Immature natural killer cell (primary cell): ENCODE measurements at regions not wholly inside any gene's neighbourhood (a gene's known extent, or its start where the extent isn't known, plus 50 kb on each side); places are given as distances from the start of the nearest gene placed in this dataset.

Experiments
- DNase-seq, 3 donors: peaks; one replicate each; pipeline ENCODE4 v3.0.0; 2022; ENCODE audit warnings: mixed read lengths in 1 of 3
- H3K27ac Mint-ChIP-seq, 6 donors: one replicate each; pipeline ENCODE4 v1.8.0; 2020; ENCODE audit warnings: mixed read lengths in 6 of 6, mild to moderate bottlenecking in 5 of 6, inconsistent platforms in 4 of 6, moderate library complexity in 3 of 6
- H3K27me3 Mint-ChIP-seq, 3 donors: one replicate each; pipeline ENCODE4 v1.8.0; 2020 to 2021; ENCODE audit warnings: low read depth in 3 of 3, mild to moderate bottlenecking in 3 of 3, mixed read lengths in 3 of 3, moderate library complexity in 3 of 3, inconsistent platforms in 1 of 3
- H3K36me3 Mint-ChIP-seq, 3 donors: one replicate each; pipeline ENCODE4 v1.8.0; 2020; ENCODE audit warnings: mixed read lengths in 3 of 3, inconsistent platforms in 2 of 3, mild to moderate bottlenecking in 2 of 3
- H3K4me1 Mint-ChIP-seq, 2 donors: one replicate each; pipeline ENCODE4 v1.8.0; 2020; ENCODE audit warnings: inconsistent platforms in 2 of 2, mild to moderate bottlenecking in 2 of 2, mixed read lengths in 2 of 2, moderate library complexity in 1 of 2
- H3K4me3 Mint-ChIP-seq, 5 donors: one replicate each; pipeline ENCODE4 v1.8.0; 2020; ENCODE audit warnings: mild to moderate bottlenecking in 5 of 5, mixed read lengths in 5 of 5, inconsistent platforms in 3 of 5, moderate library complexity in 3 of 5
- H3K9me3 Mint-ChIP-seq, 6 donors: one replicate each; pipeline ENCODE4 v1.8.0; 2020; ENCODE audit warnings: mild to moderate bottlenecking in 6 of 6, mixed read lengths in 6 of 6, inconsistent platforms in 4 of 6, moderate library complexity in 3 of 6

DNA sequence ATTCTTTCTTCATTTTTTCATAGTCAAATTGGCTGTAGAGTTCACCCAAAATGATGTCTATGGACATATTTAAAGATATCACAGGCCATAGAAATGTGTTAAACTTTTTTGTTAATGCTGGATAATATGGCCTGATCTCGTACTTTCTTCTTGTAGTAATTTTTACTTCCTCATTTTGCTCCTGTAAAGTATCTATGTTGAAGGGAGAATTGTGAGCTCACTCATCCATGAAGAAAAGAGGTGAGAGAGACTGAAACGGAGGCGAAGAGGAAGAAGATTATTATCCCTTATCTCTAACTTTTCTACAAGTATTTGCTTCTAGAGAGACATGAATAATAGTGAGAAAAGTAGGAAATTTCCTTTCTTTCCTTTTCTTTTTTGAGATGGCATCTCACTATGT is 613.8 kb upstream of the TBL1XR1 start:
- H3K4me3 Mint-ChIP-seq = no peak overlapping the region
- no peak overlapping the region for H3K27ac Mint-ChIP-seq
- peaks cover 0 to 2% (median 0%) of the 10 kb centered on the region in 3 donors for H3K27me3 Mint-ChIP-seq
- H3K36me3 Mint-ChIP-seq = no peaks in the 10 kb centered on the region
- no peaks in the 10 kb centered on the region for H3K9me3 Mint-ChIP-seq
- H3K4me1 Mint-ChIP-seq = no peaks in the 10 kb centered on the region
- DNase-seq = no peak

DNA sequence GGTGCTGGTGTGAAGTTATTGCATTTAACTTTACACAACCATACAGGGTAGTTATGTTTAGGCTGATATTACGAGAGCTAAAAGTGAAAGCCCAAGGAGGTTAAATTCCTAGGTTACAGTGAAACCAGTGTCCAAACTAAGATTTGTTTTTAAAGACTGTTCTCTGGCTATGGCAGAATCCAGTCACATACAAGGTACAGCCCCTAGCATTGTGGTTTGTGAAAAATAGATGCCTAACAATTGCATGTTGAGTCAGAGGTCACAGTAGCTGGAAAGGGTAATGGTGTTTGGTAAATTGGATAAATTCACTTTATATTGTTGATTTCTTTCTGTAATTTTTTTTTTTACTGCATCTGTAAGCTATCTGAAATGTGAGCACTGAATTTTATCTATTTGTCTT is 614.6 kb upstream of the TBL1XR1 start:
- H3K9me3 Mint-ChIP-seq = no peaks in the 10 kb centered on the region
- H3K27ac Mint-ChIP-seq = no peak overlapping the region

GRCh38 chr3:177812492-177812891 is 615.2 kb upstream of the TBL1XR1 start:
- Mint-ChIP-seq H3K27me3 (peaks cover 0 to 1% (median 0%) of the 10 kb centered on the region in 3 donors), H3K27ac (no peak overlapping the region), H3K9me3 (no peaks in the 10 kb centered on the region), H3K4me1 (no peaks in the 10 kb centered on the region), H3K4me3 (no peak overlapping the region), H3K36me3 (no peaks in the 10 kb centered on the region)
- no peak for DNase-seq

More for the DNA sequence above, 614.6 kb upstream of the TBL1XR1 start:
- no peak for DNase-seq
- Mint-ChIP-seq H3K27me3 (peaks cover 0 to 2% (median 0%) of the 10 kb centered on the region in 3 donors), H3K36me3 (no peaks in the 10 kb centered on the region), H3K4me1 (no peaks in the 10 kb centered on the region), H3K4me3 (no peak overlapping the region)

DNA sequence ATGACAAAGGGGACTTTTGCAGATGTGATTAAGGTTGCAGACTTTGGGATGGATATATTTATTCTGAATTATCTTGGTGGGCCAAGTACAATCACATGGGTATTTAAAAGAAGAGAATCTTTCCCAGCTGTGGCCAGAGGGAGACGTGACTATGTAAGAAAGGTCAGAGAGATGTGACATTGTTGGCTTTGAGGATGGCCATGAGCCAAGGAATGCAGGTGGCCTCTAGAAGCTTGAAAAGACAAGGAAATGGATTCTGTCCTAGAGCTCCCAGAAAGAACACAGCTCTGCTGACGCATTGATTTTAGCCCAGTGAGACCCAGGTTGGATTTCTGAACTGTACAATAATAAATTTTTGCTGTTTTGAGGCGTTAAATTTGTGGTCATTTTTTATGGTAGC is 616.0 kb upstream of the TBL1XR1 start:
- H3K4me3 Mint-ChIP-seq = no peak overlapping the region

GRCh38 chr3:177816667-177817208 is 619.5 kb upstream of the TBL1XR1 start:
- Mint-ChIP-seq H3K27ac (no peak overlapping the region), H3K4me1 (no peaks in the 10 kb centered on the region), H3K27me3 (peaks cover 0 to 1% (median 1%) of the 10 kb centered on the region in 3 donors), H3K4me3 (no peak overlapping the region), H3K36me3 (no peaks in the 10 kb centered on the region), H3K9me3 (no peaks in the 10 kb centered on the region)
- DNase-seq = no peak

More for the DNA sequence above, 616.0 kb upstream of the TBL1XR1 start:
- DNase-seq = no peak
- no peak overlapping the region for H3K27ac Mint-ChIP-seq
- H3K9me3 Mint-ChIP-seq = no peaks in the 10 kb centered on the region
- no peaks in the 10 kb centered on the region for H3K36me3 Mint-ChIP-seq
- no peaks in the 10 kb centered on the region for H3K27me3 Mint-ChIP-seq
- H3K4me1 Mint-ChIP-seq = no peaks in the 10 kb centered on the region

GRCh38 chr3:177817751-177818150 is 620.5 kb upstream of the TBL1XR1 start:
- DNase-seq = no peak
- peaks cover 0 to 1% (median 1%) of the 10 kb centered on the region in 3 donors for H3K27me3 Mint-ChIP-seq
- H3K27ac Mint-ChIP-seq = no peak overlapping the region
- H3K36me3 Mint-ChIP-seq = no peaks in the 10 kb centered on the region
- no peaks in the 10 kb centered on the region for H3K9me3 Mint-ChIP-seq
- H3K4me3 Mint-ChIP-seq = no peak overlapping the region
- no peaks in the 10 kb centered on the region for H3K4me1 Mint-ChIP-seq

DNA sequence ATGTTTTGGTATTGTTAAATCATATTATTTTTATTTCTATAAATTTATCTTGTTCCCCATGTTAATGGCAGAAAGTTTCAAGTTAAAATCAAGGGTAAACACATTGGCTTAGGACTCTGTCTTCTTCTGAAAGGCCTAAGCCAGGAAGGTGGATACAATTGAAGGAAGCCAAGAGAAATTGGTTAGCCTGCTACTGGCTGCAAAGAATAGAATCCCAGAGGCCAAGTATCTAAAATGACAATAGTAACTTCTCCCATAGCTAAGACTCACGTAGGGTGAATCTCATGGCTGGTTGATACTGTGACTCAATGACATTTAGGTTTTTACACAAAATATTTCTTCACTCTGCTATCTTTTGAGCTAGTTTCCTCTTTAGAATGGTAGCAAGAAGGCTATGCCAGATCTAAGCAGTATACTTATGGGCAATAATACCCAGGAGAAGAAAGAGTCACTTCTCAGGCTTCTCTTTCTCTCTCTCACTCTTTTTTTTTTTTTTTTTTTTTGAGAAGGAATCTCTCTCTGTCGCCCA is 621.5 kb upstream of the TBL1XR1 start:
- no peaks in the 10 kb centered on the region for H3K4me1 Mint-ChIP-seq
- H3K36me3 Mint-ChIP-seq = no peaks in the 10 kb centered on the region
- H3K27ac Mint-ChIP-seq = no peak overlapping the region
- no peaks in the 10 kb centered on the region for H3K9me3 Mint-ChIP-seq
- peaks cover 0 to 1% (median 1%) of the 10 kb centered on the region in 3 donors for H3K27me3 Mint-ChIP-seq
- DNase-seq = no peak
- no peak overlapping the region for H3K4me3 Mint-ChIP-seq

DNA sequence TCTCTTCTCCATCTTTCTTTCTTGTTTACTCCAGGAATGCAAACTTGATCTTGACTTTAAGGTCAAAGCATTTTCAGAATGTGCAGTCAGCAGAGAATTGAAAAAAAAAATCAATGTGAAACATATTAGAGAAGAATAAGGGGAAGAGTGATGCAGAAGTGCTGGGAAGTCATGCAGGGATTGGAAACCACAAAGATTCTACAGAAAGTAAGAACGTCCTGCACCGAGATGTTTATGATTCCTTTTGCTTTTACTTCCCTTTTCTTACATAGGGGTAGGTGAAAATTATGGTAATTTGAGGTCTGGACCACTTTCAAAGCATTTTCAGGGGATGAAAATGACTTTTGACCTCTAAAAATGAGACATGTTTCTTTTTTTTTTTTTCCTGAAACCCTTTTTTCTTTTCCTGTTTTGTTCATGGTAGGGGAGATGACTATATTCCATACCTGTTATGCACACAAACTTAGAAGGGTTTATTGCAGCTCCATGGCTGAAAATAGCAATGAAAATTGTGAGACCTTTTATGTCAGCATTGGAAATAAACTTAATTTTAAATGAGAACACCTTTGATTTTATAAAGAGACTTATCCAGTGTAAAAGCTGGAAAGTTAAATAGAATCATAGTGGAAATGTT is 623.5 kb upstream of the TBL1XR1 start:
- Mint-ChIP-seq H3K4me3 (no peak overlapping the region), H3K9me3 (no peaks in the 10 kb centered on the region), H3K27ac (no peak overlapping the region)

GRCh38 chr3:177822681-177823096 is 625.4 kb upstream of the TBL1XR1 start:
- peaks cover 0 to 4% (median 1%) of the 10 kb centered on the region in 3 donors for H3K27me3 Mint-ChIP-seq
- no peak for DNase-seq
- H3K4me3 Mint-ChIP-seq = no peak overlapping the region
- no peaks in the 10 kb centered on the region for H3K4me1 Mint-ChIP-seq
- no peaks in the 10 kb centered on the region for H3K36me3 Mint-ChIP-seq
- H3K27ac Mint-ChIP-seq = peak overlapping the region in 1 of 6 donors; percentile 26
- H3K9me3 Mint-ChIP-seq = no peaks in the 10 kb centered on the region

More for the DNA sequence above, 623.5 kb upstream of the TBL1XR1 start:
- Mint-ChIP-seq H3K27me3 (peaks cover 0 to 1% (median 1%) of the 10 kb centered on the region in 3 donors), H3K4me1 (no peaks in the 10 kb centered on the region), H3K36me3 (no peaks in the 10 kb centered on the region)
- no peak for DNase-seq

GRCh38 chr3:177823701-177824189 is 626.5 kb upstream of the TBL1XR1 start:
- Mint-ChIP-seq H3K27ac (no peak overlapping the region), H3K36me3 (no peaks in the 10 kb centered on the region), H3K27me3 (peaks cover 0 to 4% (median 1%) of the 10 kb centered on the region in 3 donors), H3K4me1 (no peaks in the 10 kb centered on the region), H3K4me3 (no peak overlapping the region), H3K9me3 (no peaks in the 10 kb centered on the region)
- DNase-seq = no peak

- Mint-ChIP-seq H3K4me3 (no peak overlapping the region), H3K27me3 (peaks cover 0 to 4% (median 1%) of the 10 kb centered on the region in 3 donors), H3K9me3 (no peaks in the 10 kb centered on the region), H3K36me3 (no peaks in the 10 kb centered on the region), H3K27ac (no peak overlapping the region), H3K4me1 (no peaks in the 10 kb centered on the region)
- no peak for DNase-seq
These were observed 627.0 kb upstream of the TBL1XR1 start for GRCh38 chr3:177824190-177824786.

DNA sequence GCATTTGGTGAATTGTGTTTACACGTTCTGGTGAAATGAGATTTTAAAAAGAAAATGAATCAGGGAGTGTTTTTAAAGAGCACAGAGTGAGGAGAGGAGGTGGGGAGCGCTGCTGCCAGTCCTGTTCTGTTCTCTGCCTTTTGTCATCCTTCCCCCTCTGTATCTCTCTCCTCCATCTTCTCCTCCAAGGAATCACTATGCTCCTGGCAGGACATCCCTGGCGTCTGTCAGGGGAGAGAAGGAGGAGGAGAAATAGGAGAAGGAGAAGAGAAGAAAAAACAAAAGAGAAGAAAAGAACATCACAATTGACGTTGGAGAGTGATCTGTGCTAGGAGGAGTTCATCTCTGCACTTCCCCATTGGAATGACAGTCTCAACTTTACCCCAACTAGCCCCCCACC is 627.6 kb upstream of the TBL1XR1 start:
- Mint-ChIP-seq H3K4me3 (no peak overlapping the region), H3K36me3 (no peaks in the 10 kb centered on the region), H3K4me1 (no peaks in the 10 kb centered on the region), H3K9me3 (no peaks in the 10 kb centered on the region), H3K27ac (peak overlapping the region in 1 of 6 donors; percentile 21), H3K27me3 (peaks cover 0 to 4% (median 1%) of the 10 kb centered on the region in 3 donors)
- DNase-seq = no peak

DNA sequence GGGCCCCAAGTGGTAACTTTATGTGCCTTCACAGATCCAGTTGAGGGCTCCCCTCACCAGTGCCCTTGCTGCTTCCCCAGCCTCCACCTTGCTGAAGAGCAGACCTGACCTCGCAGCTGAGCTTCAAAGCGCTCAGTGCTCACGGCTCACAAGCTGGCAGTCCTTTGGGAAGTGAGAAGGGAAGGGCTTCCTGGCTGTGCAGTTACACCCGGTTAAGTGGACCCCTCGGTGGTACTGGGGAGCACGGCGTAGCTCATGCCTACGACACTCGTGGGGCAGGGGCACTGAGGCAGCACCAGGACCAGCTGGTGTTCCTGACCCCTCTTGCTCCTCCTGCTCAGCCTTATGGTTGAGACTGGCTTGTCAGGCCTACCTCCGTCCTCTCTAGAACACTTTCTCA is 629.0 kb upstream of the TBL1XR1 start:
- no peak for DNase-seq
- no peak overlapping the region for H3K4me3 Mint-ChIP-seq
- H3K4me1 Mint-ChIP-seq = no peaks in the 10 kb centered on the region
- no peak overlapping the region for H3K27ac Mint-ChIP-seq
- no peaks in the 10 kb centered on the region for H3K9me3 Mint-ChIP-seq
- no peaks in the 10 kb centered on the region for H3K36me3 Mint-ChIP-seq
- peaks cover 0 to 2% (median 0%) of the 10 kb centered on the region in 3 donors for H3K27me3 Mint-ChIP-seq

- no peaks in the 10 kb centered on the region for H3K9me3 Mint-ChIP-seq
- no peaks in the 10 kb centered on the region for H3K36me3 Mint-ChIP-seq
- H3K27me3 Mint-ChIP-seq = peaks cover 0 to 2% (median 0%) of the 10 kb centered on the region in 3 donors
- no peak overlapping the region for H3K27ac Mint-ChIP-seq
- no peak overlapping the region for H3K4me3 Mint-ChIP-seq
- DNase-seq = no peak
- H3K4me1 Mint-ChIP-seq = no peaks in the 10 kb centered on the region
These were observed 630.4 kb upstream of the TBL1XR1 start for GRCh38 chr3:177827511-177828207.
